PFSK-1 (cell line): ENCODE measurements at regions not wholly inside any gene's neighbourhood (a gene's known extent, or its start where the extent isn't known, plus 50 kb on each side); places are given as distances from the start of the nearest gene placed in this dataset.

Experiments used
- FOXP2 ChIP-seq: optimal IDR thresholded peaks from 2 replicates; pipeline ENCODE3; 2011; ENCODE audit warnings: borderline replicate concordance, control low read depth, inconsistent platforms; ENCODE audit not compliant: insufficient read depth; ENCODE audit errors: extremely low read length, extremely low read depth
- POLR2AphosphoS5 ChIP-seq: IDR thresholded peaks from 2 replicates; pipeline ENCODE4 v1.6.1; 2012; ENCODE audit warnings: low read depth, mild to moderate bottlenecking, control low read depth, low read length, moderate library complexity
- SIN3A ChIP-seq: IDR thresholded peaks from 2 replicates; pipeline ENCODE4 v1.6.1; 2012; ENCODE audit warnings: mild to moderate bottlenecking, low read length, moderate library complexity, borderline replicate concordance; ENCODE audit not compliant: insufficient read depth
- TAF1 ChIP-seq: IDR thresholded peaks from 2 replicates; pipeline ENCODE4 v1.6.1; 2012; ENCODE audit warnings: low read length, control low read depth, borderline replicate concordance; ENCODE audit not compliant: insufficient read depth
- TF ChIP-seq, protein P1 (sequence below), 2 experiments: IDR thresholded peaks; 2 replicates each; pipeline versions ENCODE4 v1.6.1 to v1.8.0; 2011 to 2012; ENCODE audit warnings: low read depth in 2 of 2, low read length in 2 of 2, control low read depth in 1 of 2, inconsistent platforms in 1 of 2, mild to moderate bottlenecking in 1 of 2, moderate library complexity in 1 of 2; ENCODE audit not compliant: insufficient read depth in 1 of 2

DNA sequence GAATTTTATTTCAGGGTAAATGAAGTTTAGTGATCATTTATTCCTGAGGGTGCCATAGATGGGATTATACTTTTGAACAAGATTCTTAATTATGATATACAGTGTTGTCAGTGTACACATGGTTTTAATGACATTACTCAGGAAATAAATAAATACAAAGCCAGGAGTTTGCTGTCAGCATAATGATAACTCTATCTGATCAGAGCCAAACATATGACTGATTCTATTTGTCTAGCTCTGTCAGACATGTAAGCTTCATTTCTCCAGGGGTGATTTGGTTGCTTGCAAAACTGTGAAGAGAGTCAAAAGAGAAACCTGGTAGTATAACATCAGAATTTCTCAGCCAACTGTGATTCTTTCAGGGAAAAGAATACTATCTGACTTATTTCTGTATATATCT, 1425.8 kb upstream of the C9orf72 start:
- TF ChIP-seq SIN3A (no peak), TAF1 (no peak), POLR2AphosphoS5 (no peak), FOXP2 (no peak)
- TF ChIP-seq, protein P1, sequence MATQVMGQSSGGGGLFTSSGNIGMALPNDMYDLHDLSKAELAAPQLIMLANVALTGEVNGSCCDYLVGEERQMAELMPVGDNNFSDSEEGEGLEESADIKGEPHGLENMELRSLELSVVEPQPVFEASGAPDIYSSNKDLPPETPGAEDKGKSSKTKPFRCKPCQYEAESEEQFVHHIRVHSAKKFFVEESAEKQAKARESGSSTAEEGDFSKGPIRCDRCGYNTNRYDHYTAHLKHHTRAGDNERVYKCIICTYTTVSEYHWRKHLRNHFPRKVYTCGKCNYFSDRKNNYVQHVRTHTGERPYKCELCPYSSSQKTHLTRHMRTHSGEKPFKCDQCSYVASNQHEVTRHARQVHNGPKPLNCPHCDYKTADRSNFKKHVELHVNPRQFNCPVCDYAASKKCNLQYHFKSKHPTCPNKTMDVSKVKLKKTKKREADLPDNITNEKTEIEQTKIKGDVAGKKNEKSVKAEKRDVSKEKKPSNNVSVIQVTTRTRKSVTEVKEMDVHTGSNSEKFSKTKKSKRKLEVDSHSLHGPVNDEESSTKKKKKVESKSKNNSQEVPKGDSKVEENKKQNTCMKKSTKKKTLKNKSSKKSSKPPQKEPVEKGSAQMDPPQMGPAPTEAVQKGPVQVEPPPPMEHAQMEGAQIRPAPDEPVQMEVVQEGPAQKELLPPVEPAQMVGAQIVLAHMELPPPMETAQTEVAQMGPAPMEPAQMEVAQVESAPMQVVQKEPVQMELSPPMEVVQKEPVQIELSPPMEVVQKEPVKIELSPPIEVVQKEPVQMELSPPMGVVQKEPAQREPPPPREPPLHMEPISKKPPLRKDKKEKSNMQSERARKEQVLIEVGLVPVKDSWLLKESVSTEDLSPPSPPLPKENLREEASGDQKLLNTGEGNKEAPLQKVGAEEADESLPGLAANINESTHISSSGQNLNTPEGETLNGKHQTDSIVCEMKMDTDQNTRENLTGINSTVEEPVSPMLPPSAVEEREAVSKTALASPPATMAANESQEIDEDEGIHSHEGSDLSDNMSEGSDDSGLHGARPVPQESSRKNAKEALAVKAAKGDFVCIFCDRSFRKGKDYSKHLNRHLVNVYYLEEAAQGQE (IDR thresholded peaks at IDR 0.05; ENCODE audit: insufficient read depth in 1 of 2, low read depth in 2 of 2, low read length in 2 of 2), result no peak

DNA sequence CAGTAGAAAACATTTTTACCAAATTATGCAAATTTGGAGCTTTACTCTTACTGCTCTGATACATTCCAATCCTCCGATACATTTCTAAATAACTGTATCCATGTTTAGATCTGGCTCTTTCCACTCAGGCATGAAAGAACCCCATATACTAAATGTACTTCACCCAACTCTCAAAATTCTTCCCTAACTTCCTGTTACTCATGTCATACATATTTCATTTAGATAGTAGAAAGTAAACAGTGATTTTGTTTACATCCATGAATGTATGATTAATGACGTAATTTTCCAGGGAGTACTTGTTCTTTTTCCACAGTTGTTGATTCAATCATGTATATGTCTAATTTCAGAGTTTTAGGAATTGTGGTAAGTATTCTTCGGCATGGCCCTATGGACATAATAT, 1426.5 kb upstream of the C9orf72 start:
- TF ChIP-seq FOXP2, result no peak
- no peak for TF ChIP-seq SIN3A
- TF ChIP-seq TAF1, result no peak
- TF ChIP-seq POLR2AphosphoS5, result no peak
- TF ChIP-seq, protein P1 (IDR thresholded peaks at IDR 0.05; ENCODE audit: insufficient read depth in 1 of 2, low read depth in 2 of 2, low read length in 2 of 2), result no peak

DNA sequence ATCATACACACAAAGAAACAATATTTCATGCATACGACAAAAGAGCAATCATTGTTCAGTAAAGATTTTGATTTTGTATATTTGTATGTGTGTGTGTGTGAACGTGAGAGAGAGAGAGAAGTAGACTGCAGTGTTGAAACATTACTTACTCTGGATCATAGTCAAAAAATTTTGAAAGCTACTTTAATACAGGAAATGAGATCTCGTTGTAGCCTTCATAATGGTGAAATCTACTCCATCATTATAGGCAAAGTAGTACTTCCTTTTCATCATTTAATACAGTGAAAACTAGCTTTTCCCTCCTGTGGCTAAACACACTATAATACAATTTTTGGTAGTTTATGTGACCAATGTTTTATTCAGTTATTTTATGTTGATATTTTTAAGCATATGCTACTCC, 1427.7 kb upstream of the C9orf72 start:
- no peak for TF ChIP-seq TAF1
- TF ChIP-seq, protein P1 (IDR thresholded peaks at IDR 0.05; ENCODE audit: insufficient read depth in 1 of 2, low read depth in 2 of 2, low read length in 2 of 2), result no peak
- TF ChIP-seq FOXP2, result no peak
- no peak for TF ChIP-seq SIN3A
- no peak for TF ChIP-seq POLR2AphosphoS5

DNA sequence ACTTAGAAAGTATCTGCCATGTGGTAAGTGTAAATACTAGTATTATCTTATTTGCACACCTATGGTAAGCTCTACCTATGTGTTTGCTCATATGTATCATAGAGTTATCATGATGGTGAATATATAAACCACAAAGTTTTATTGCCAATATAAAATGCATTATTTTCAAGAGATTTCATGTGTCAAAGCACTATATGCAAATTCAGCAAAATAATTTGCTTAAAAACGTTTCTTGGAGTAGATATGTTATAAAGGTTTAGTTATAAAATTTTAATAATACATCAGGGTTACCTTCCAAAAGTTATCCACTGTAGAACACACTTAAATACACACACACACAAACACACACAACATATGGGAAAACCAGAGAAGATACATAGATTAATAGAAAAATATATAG, 1431.7 kb upstream of the C9orf72 start:
- no peak for TF ChIP-seq POLR2AphosphoS5
- TF ChIP-seq FOXP2, result no peak
- TF ChIP-seq, protein P1 (IDR thresholded peaks at IDR 0.05; ENCODE audit: insufficient read depth in 1 of 2, low read depth in 2 of 2, low read length in 2 of 2), result no peak
- no peak for TF ChIP-seq SIN3A

DNA sequence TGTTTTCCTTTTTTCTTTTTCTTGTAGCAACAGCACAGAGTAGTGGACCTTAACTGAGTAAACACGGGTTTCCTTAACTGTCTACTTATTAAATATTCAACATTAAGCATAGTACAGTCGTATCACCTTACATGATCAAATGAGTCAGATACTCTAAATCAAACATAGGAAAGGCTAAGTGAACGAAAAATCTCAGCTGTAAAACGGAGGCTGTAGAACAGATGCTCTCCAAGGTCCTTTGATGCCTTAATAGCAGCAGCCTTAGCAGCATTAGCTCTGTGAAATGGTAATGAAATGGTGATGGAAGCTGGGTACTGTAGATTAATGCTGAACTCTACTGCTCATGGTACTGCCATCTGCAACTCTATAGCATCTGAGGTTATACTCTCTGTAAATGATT, 1433.3 kb upstream of the C9orf72 start:
- no peak for TF ChIP-seq POLR2AphosphoS5
- TF ChIP-seq FOXP2, result no peak
- no peak for TF ChIP-seq SIN3A
- TF ChIP-seq, protein P1 (IDR thresholded peaks at IDR 0.05; ENCODE audit: insufficient read depth in 1 of 2, low read depth in 2 of 2, low read length in 2 of 2), result no peak
